GM13977 (cell line): ENCODE measurements at regions not wholly inside any gene's neighbourhood (a gene's known extent, or its start where the extent isn't known, plus 50 kb on each side); places are given as distances from the start of the nearest gene placed in this dataset.
"Not testable (repeated sequence)": the region's sequence is repeated elsewhere in the genome, so short reads cannot be mapped to it uniquely, and the experiment has no call there.

Experiments used
- DNase-seq: peaks from one replicate; pipeline ENCODE4 v3.0.0; 2012; ENCODE audit warnings: low spot score
- in situ Hi-C: fragments of 300-500 bp; cut with MboI; formaldehyde crosslinking; loops from one replicate; pipeline ENCODE4 v1.12.0; 2022; ENCODE audit warnings: low sequenced_read_pairs, low pct_unique_long_range_greater_than_20kb, mixed read lengths, inconsistent platforms; ENCODE audit not compliant: unreplicated experiment

DNA sequence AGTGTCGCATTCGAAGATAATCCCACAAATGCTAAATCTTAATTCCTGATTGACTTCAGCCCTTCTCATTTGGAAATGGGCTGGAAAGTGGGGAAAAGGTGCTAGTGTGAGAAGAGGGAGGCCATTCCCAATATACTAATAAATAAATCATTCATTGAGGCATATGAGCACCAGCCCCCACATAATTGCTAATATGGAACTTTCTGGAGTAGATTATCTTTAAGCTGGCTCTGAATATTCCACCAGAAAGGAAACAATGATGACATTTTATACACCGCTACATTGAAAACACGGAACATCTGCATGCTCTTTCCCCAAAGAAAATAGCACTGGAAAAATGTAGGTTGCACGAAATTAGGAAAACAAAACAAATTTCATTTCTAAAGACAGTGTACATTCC is 376.1 kb downstream of the BCL2L11 start:
- in situ Hi-C loops, DNase-seq: not testable (repeated sequence)

GRCh38 chr2:111497270-111497669 is 376.6 kb downstream of the BCL2L11 start:
- DNase-seq, in situ Hi-C loops: not testable (repeated sequence)

DNA sequence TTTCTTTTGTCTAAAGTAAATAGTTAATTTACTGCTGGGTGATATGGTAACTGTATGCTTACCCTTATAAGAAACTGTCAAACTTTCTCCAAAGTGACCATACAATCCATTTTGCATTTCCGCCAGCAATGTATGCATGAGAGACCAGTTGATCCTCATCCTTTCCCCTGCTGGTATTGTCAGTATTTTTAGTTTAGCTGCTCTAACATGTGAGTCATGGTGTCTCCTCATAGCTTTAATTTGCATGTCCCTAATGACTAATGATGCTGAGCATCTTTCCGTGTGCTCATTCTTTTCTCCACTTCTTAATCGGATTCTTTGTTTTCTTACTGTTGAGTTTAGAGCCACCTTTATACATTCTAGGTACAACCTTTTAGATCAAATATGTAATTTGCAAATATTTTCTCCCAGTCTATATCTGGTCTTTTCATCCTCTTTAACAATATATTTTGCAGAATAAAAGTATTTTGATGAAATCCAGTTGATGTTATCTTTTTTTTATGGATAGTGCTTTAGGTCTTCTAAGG is 379.9 kb downstream of the BCL2L11 start:
- DNase-seq, in situ Hi-C loops: not testable (repeated sequence)

GRCh38 chr2:111503844-111504570 is 380.0 kb downstream of the ANAPC1 start:
- DNase-seq, in situ Hi-C loops: not testable (repeated sequence)

DNA sequence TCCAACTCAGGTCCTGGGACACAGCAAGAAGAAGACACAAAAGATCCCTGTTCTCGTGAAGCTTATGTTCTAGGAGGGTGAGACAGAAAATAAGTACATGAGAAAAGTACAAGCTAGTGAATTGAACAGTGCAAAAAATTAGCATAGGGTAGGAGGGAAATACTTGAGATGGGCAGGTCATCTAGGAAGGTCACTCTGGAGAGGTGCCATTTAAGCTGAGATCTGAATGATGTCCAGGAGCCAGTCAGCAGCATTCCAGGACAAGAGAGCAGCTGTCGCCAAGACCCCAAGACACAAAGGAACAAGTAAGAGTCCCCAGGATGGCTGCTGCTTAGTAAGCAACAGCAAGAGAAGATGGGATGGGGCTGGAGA is 379.4 kb downstream of the ANAPC1 start:
- DNase-seq, in situ Hi-C loops: not testable (repeated sequence)

GRCh38 chr2:111505267-111505666 is 378.7 kb downstream of the ANAPC1 start:
- in situ Hi-C loops, DNase-seq: not testable (repeated sequence)

DNA sequence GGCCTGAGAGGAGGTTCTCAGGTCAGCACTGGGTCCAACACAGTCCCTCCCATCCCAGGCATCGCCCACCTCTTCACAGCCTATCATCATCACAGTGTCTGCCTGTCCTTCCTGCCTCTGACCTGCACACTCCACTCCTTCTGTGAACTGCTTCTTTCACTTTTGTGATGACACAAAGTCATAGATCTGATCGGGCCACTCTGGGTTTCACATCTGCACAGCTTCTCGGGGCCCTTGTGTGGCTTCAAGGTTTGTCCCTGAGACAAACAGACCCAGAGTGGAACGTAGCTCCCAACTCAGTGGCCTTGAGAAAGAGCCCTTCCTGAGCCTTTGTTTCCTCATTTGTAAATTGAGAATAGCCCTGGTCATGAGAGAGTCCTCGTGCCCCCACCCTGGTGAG is 377.1 kb downstream of the ANAPC1 start:
- DNase-seq, in situ Hi-C loops: not testable (repeated sequence)

- DNase-seq, in situ Hi-C loops: not testable (repeated sequence)
Observed at GRCh38 chr2:111509225-111509869, 374.6 kb downstream of the ANAPC1 start.

GRCh38 chr2:111510384-111510783 is 373.6 kb downstream of the ANAPC1 start:
- in situ Hi-C loops, result not testable (repeated sequence)

DNA sequence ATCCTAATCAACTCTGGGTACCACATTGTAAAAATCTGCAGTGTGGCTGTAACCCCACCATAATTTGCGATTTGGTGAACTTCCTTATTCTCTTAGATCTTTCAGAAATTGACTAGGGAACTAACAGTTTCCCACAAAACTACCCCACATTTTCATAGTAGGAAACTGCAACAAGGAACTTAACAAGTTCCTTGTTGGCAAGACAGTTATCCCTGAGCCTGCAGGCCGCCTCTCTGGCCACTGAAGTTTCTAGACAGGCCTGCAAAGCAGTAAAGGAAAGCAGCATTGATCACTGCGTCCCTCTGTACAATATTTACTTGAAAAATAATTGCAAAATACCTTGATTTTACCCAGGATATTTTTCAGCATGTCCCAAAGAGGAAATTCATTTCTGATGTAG is 372.9 kb downstream of the ANAPC1 start:
- in situ Hi-C loops, DNase-seq: not testable (repeated sequence)

More at GRCh38 chr2:111510384-111510783, 373.6 kb downstream of the ANAPC1 start:
- DNase-seq, result not testable (repeated sequence)

DNA sequence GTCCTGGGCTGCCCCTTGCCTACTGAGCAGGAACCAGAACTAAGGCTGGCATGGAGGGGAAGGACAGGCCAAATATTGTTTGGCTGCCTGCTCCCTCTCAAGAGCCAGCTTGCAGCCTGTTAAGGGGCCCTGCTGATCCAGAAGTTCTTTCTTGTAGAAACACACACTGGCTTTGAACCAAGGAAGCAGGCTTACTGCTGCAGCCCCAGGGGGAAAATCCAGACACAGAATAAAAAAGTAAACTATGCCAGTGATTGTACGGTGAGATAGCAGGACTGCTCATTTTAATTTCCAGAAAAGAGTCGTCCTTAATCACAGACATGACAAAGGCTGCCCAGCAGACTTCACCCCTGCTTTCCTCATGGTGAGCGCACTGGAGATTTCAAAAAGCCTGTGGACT is 371.6 kb downstream of the ANAPC1 start:
- in situ Hi-C loops, DNase-seq: not testable (repeated sequence)

- DNase-seq, result not testable (repeated sequence)
Observed at GRCh38 chr2:111514138-111514537, 369.9 kb downstream of the ANAPC1 start.

GRCh38 chr2:111517050-111517720 is 366.8 kb downstream of the ANAPC1 start:
- DNase-seq, in situ Hi-C loops: not testable (repeated sequence)

More at GRCh38 chr2:111514138-111514537, 369.9 kb downstream of the ANAPC1 start:
- in situ Hi-C loops, result not testable (repeated sequence)

DNA sequence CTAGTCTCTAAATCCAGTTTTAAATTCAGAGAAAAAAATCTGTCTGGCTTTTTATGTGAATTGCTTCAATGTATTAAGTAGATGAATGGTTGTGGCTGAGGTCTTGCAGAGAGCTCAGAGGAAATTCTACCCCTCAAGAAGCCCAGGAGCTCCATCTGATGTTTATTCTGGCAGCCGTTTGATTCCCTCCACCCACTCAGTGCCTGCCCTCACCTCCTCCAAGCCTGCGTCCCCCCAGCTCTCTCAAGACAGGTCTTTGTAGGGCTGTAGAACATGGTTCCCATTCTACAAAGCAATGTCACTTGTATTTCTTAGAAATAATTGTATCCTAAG is 366.3 kb downstream of the ANAPC1 start:
- DNase-seq, in situ Hi-C loops: not testable (repeated sequence)
